ENCODE measurements at regions not wholly inside any gene's neighbourhood (a gene's known extent, or its start where the extent isn't known, plus 50 kb on each side); places are given as distances from the start of the nearest gene placed in this dataset.
"Not testable (repeated sequence)": the region's sequence is repeated elsewhere in the genome, so short reads cannot be mapped to it uniquely, and the experiment has no call there.

- DNase-seq (ENCODE audit: low read depth in 4 of 6, low spot score in 6 of 6); H3K27me3 ChIP-seq (ENCODE audit: control insufficient read depth, insufficient read depth, low read length); H3K27ac ChIP-seq (ENCODE audit: low read depth, low read length); H3K4me3 ChIP-seq (ENCODE audit: low read depth, low read length); H3K9me3 ChIP-seq (ENCODE audit: control insufficient read depth, insufficient read depth, low read length); H3K36me3 ChIP-seq (ENCODE audit: control insufficient read depth, insufficient read depth, low read length); H3K4me1 ChIP-seq (ENCODE audit: control insufficient read depth, insufficient read depth, low read length): not testable (repeated sequence)
- 67% methylated on average over 6 of the region's 16 CpGs for WGBS (ENCODE audit: insufficient coverage)
Observed at GRCh38 chr7:73244782-73245311, 63.8 kb downstream of the NSUN5 start.

- WGBS (ENCODE audit: insufficient coverage), result no CpG with 5 or more reads among the region's 72 CpGs
- not testable (repeated sequence) for H3K27me3 ChIP-seq (ENCODE audit: control insufficient read depth, insufficient read depth, low read length); H3K36me3 ChIP-seq (ENCODE audit: control insufficient read depth, insufficient read depth, low read length); H3K9me3 ChIP-seq (ENCODE audit: control insufficient read depth, insufficient read depth, low read length); H3K4me3 ChIP-seq (ENCODE audit: low read depth, low read length); H3K27ac ChIP-seq (ENCODE audit: low read depth, low read length); DNase-seq (ENCODE audit: low read depth in 4 of 6, low spot score in 6 of 6); H3K4me1 ChIP-seq (ENCODE audit: control insufficient read depth, insufficient read depth, low read length)
Observed at GRCh38 chr7:73234994-73235717, 73.5 kb downstream of the NSUN5 start.

- not testable (repeated sequence) for H3K4me3 ChIP-seq (ENCODE audit: low read depth, low read length); H3K36me3 ChIP-seq (ENCODE audit: control insufficient read depth, insufficient read depth, low read length); H3K4me1 ChIP-seq (ENCODE audit: control insufficient read depth, insufficient read depth, low read length); DNase-seq (ENCODE audit: low read depth in 4 of 6, low spot score in 6 of 6); H3K27me3 ChIP-seq (ENCODE audit: control insufficient read depth, insufficient read depth, low read length); H3K9me3 ChIP-seq (ENCODE audit: control insufficient read depth, insufficient read depth, low read length); H3K27ac ChIP-seq (ENCODE audit: low read depth, low read length)
- WGBS (ENCODE audit: insufficient coverage), result 83% methylated on average over 7 of the region's 15 CpGs
Observed at GRCh38 chr7:73225745-73226144, 82.9 kb downstream of the NSUN5 start.

- not testable (repeated sequence) for H3K27me3 ChIP-seq (ENCODE audit: control insufficient read depth, insufficient read depth, low read length); H3K9me3 ChIP-seq (ENCODE audit: control insufficient read depth, insufficient read depth, low read length); H3K27ac ChIP-seq (ENCODE audit: low read depth, low read length); DNase-seq (ENCODE audit: low read depth in 4 of 6, low spot score in 6 of 6); H3K4me1 ChIP-seq (ENCODE audit: control insufficient read depth, insufficient read depth, low read length); H3K36me3 ChIP-seq (ENCODE audit: control insufficient read depth, insufficient read depth, low read length); H3K4me3 ChIP-seq (ENCODE audit: low read depth, low read length)
- no CpG with 5 or more reads among the region's 6 CpGs for WGBS (ENCODE audit: insufficient coverage)
Observed at GRCh38 chr7:73221724-73222123, 86.9 kb downstream of the NSUN5 start.

GRCh38 chr7:73220766-73221370 is 87.8 kb downstream of the NSUN5 start:
- WGBS (ENCODE audit: insufficient coverage), result no CpG with 5 or more reads among the region's 6 CpGs
- not testable (repeated sequence) for DNase-seq (ENCODE audit: low read depth in 4 of 6, low spot score in 6 of 6); H3K4me1 ChIP-seq (ENCODE audit: control insufficient read depth, insufficient read depth, low read length); H3K27ac ChIP-seq (ENCODE audit: low read depth, low read length); H3K36me3 ChIP-seq (ENCODE audit: control insufficient read depth, insufficient read depth, low read length); H3K27me3 ChIP-seq (ENCODE audit: control insufficient read depth, insufficient read depth, low read length); H3K9me3 ChIP-seq (ENCODE audit: control insufficient read depth, insufficient read depth, low read length); H3K4me3 ChIP-seq (ENCODE audit: low read depth, low read length)

- not testable (repeated sequence) for H3K4me3 ChIP-seq (ENCODE audit: low read depth, low read length); H3K36me3 ChIP-seq (ENCODE audit: control insufficient read depth, insufficient read depth, low read length); H3K9me3 ChIP-seq (ENCODE audit: control insufficient read depth, insufficient read depth, low read length); H3K27ac ChIP-seq (ENCODE audit: low read depth, low read length); DNase-seq (ENCODE audit: low read depth in 4 of 6, low spot score in 6 of 6); H3K27me3 ChIP-seq (ENCODE audit: control insufficient read depth, insufficient read depth, low read length); H3K4me1 ChIP-seq (ENCODE audit: control insufficient read depth, insufficient read depth, low read length)
- WGBS (ENCODE audit: insufficient coverage), result no CpG with 5 or more reads among the region's 15 CpGs
Observed at GRCh38 chr7:73220357-73220756, 88.3 kb downstream of the NSUN5 start.

GRCh38 chr7:73218802-73219201 is 89.8 kb downstream of the NSUN5 start:
- no CpG with 5 or more reads among the region's 2 CpGs for WGBS (ENCODE audit: insufficient coverage)
- not testable (repeated sequence) for H3K27ac ChIP-seq (ENCODE audit: low read depth, low read length); H3K4me1 ChIP-seq (ENCODE audit: control insufficient read depth, insufficient read depth, low read length); H3K36me3 ChIP-seq (ENCODE audit: control insufficient read depth, insufficient read depth, low read length); H3K27me3 ChIP-seq (ENCODE audit: control insufficient read depth, insufficient read depth, low read length); H3K4me3 ChIP-seq (ENCODE audit: low read depth, low read length); DNase-seq (ENCODE audit: low read depth in 4 of 6, low spot score in 6 of 6); H3K9me3 ChIP-seq (ENCODE audit: control insufficient read depth, insufficient read depth, low read length)

- WGBS (ENCODE audit: insufficient coverage), result no CpG with 5 or more reads among the region's 10 CpGs
- H3K9me3 ChIP-seq (ENCODE audit: control insufficient read depth, insufficient read depth, low read length); H3K4me1 ChIP-seq (ENCODE audit: control insufficient read depth, insufficient read depth, low read length); H3K27ac ChIP-seq (ENCODE audit: low read depth, low read length); H3K27me3 ChIP-seq (ENCODE audit: control insufficient read depth, insufficient read depth, low read length); H3K4me3 ChIP-seq (ENCODE audit: low read depth, low read length); H3K36me3 ChIP-seq (ENCODE audit: control insufficient read depth, insufficient read depth, low read length); DNase-seq (ENCODE audit: low read depth in 4 of 6, low spot score in 6 of 6): not testable (repeated sequence)
Observed at GRCh38 chr7:73216046-73216675, 92.5 kb downstream of the NSUN5 start.

GRCh38 chr7:73215232-73215631 is 93.4 kb downstream of the NSUN5 start:
- not testable (repeated sequence) for DNase-seq (ENCODE audit: low read depth in 4 of 6, low spot score in 6 of 6); H3K4me3 ChIP-seq (ENCODE audit: low read depth, low read length); H3K27me3 ChIP-seq (ENCODE audit: control insufficient read depth, insufficient read depth, low read length); H3K9me3 ChIP-seq (ENCODE audit: control insufficient read depth, insufficient read depth, low read length); H3K4me1 ChIP-seq (ENCODE audit: control insufficient read depth, insufficient read depth, low read length); H3K27ac ChIP-seq (ENCODE audit: low read depth, low read length); H3K36me3 ChIP-seq (ENCODE audit: control insufficient read depth, insufficient read depth, low read length)
- WGBS (ENCODE audit: insufficient coverage), result no CpG with 5 or more reads among the region's 7 CpGs

GRCh38 chr7:73214471-73214870 is 94.2 kb downstream of the NSUN5 start:
- not testable (repeated sequence) for H3K9me3 ChIP-seq (ENCODE audit: control insufficient read depth, insufficient read depth, low read length); H3K27ac ChIP-seq (ENCODE audit: low read depth, low read length); H3K36me3 ChIP-seq (ENCODE audit: control insufficient read depth, insufficient read depth, low read length); H3K4me3 ChIP-seq (ENCODE audit: low read depth, low read length); H3K4me1 ChIP-seq (ENCODE audit: control insufficient read depth, insufficient read depth, low read length); H3K27me3 ChIP-seq (ENCODE audit: control insufficient read depth, insufficient read depth, low read length)
- peak in 1 of 6 donors; percentile 1 for DNase-seq (ENCODE audit: low read depth in 4 of 6, low spot score in 6 of 6)
- 86% methylated on average over 2 of the region's 4 CpGs for WGBS (ENCODE audit: insufficient coverage)

Measured in spinal cord (tissue), 9 donors.